GM12892 (cell line): ENCODE measurements at regions not wholly inside any gene's neighbourhood (a gene's known extent, or its start where the extent isn't known, plus 50 kb on each side); places are given as distances from the start of the nearest gene placed in this dataset.
"Not testable (repeated sequence)": the region's sequence is repeated elsewhere in the genome, so short reads cannot be mapped to it uniquely, and the experiment has no call there.

Experiments
- POLR2A ChIP-seq: IDR thresholded peaks from 2 replicates; pipeline ENCODE4 v1.6.1; 2011; ENCODE audit warnings: low read depth, low read length, control low read depth
- POLR2AphosphoS5 ChIP-seq: IDR thresholded peaks from 2 replicates; pipeline ENCODE4 v1.6.1; 2011; ENCODE audit warnings: low read depth, low read length, control low read depth

DNA sequence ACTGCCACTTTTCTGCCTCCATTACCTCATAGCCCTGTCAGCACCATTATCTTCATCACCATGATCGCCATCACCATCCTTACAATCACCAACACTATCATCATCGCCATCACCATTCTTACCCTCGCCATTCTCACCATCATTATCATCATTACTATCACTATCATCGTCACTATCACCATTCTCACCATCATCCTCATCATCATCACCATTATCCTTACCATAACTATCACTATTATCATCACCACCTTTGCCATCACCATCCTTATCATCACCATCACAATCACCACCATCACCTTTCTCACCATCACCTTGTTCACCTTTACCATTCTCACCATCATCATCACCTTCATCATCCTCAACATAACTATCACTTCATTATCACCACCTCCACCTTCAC, 377.3 kb upstream of the ZNF337 start:
- not testable (repeated sequence) for TF ChIP-seq POLR2AphosphoS5, POLR2A
